ENCODE measurements at regions not wholly inside any gene's neighbourhood (a gene's known extent, or its start where the extent isn't known, plus 50 kb on each side); places are given as distances from the start of the nearest gene placed in this dataset.
"Not testable (repeated sequence)": the region's sequence is repeated elsewhere in the genome, so short reads cannot be mapped to it uniquely, and the experiment has no call there.

DNA sequence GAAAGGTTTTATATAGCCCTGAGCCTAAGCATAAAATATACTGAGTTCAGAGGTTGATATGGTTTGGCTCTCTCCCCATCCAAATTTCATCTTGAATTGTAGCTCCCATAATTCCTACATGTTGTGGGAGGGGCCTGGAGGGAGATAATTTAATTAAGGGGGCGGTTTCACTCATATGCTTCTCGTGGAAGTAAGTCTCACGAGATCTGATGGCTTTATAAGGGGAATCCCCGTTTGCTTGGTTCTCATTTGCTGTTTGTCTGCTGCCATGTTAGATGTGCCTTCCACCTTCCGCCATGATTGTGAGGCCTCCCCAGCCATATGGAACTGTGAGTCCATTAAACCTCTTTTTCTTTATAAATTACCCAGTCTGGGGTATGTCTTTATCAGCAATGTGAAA is 130.8 kb upstream of the ACBD5 start:
- not testable (repeated sequence) for TF ChIP-seq POLR2AphosphoS5, POLR2A (IDR thresholded peaks at IDR 0.05)
- TF ChIP-seq, protein P1, sequence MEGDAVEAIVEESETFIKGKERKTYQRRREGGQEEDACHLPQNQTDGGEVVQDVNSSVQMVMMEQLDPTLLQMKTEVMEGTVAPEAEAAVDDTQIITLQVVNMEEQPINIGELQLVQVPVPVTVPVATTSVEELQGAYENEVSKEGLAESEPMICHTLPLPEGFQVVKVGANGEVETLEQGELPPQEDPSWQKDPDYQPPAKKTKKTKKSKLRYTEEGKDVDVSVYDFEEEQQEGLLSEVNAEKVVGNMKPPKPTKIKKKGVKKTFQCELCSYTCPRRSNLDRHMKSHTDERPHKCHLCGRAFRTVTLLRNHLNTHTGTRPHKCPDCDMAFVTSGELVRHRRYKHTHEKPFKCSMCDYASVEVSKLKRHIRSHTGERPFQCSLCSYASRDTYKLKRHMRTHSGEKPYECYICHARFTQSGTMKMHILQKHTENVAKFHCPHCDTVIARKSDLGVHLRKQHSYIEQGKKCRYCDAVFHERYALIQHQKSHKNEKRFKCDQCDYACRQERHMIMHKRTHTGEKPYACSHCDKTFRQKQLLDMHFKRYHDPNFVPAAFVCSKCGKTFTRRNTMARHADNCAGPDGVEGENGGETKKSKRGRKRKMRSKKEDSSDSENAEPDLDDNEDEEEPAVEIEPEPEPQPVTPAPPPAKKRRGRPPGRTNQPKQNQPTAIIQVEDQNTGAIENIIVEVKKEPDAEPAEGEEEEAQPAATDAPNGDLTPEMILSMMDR (IDR thresholded peaks at IDR 0.05): not testable (repeated sequence)
